ENCODE measurements at regions not wholly inside any gene's neighbourhood (a gene's known extent, or its start where the extent isn't known, plus 50 kb on each side); places are given as distances from the start of the nearest gene placed in this dataset.

DNA sequence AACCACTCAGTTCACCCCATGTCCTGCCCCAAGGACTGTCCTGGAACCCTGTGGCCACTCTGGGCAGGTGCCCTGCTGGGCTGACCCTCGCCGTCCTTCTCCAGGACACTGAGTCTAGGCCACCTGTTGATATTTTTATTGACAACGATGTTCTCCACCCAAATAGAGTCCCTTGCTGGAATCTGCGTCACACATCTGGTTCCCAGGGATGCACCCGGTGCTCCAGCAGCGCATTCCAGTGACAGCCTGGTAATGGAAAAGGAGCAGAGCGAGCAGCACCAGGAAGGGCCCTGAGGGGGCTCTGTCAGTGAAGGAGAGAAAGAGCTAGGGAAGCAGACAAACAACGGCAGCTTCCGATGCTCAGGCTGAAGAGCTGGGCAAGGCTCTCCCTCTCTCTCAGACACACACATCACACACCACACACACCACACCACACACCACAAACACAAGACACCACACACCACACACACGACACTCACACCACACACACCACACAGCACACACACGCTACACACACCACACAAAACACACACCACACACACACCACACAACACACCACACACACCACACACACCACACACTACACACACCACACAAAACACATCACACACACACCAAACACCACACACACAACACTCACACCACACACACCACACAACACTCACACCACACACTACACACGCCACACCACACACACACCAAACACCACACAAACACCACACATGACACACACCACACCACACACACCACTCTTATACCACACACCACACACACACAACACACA lies 117.9 kb upstream of the THBS2 start:
- H3K4me1 ChIP-seq (ENCODE audit: control insufficient read depth, insufficient read depth, low read length), result no peaks in the 10 kb centered on the region
- TF ChIP-seq, protein P1, sequence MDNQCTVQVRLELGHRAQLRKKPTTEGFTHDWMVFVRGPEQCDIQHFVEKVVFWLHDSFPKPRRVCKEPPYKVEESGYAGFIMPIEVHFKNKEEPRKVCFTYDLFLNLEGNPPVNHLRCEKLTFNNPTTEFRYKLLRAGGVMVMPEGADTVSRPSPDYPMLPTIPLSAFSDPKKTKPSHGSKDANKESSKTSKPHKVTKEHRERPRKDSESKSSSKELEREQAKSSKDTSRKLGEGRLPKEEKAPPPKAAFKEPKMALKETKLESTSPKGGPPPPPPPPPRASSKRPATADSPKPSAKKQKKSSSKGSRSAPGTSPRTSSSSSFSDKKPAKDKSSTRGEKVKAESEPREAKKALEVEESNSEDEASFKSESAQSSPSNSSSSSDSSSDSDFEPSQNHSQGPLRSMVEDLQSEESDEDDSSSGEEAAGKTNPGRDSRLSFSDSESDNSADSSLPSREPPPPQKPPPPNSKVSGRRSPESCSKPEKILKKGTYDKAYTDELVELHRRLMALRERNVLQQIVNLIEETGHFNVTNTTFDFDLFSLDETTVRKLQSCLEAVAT (IDR thresholded peaks at IDR 0.05), result no peak
- 0 out of 2 replicates have a peak, but pooled peaks have one; percentile 14 for TF ChIP-seq IRF4 (IDR thresholded peaks at IDR 0.05; ENCODE audit: low read depth, low read length)
- no peak for TF ChIP-seq CREM (IDR thresholded peaks at IDR 0.05; ENCODE audit: low read depth)
- no peak for TF ChIP-seq KLF5 (IDR thresholded peaks at IDR 0.05; ENCODE audit: partially characterized antibody)
- no peak for TF ChIP-seq NFYB (IDR thresholded peaks at IDR 0.05; ENCODE audit: insufficient read depth, low read depth, low read length)
- TF ChIP-seq IKZF2 (IDR thresholded peaks at IDR 0.05), result no peak
- H3K9ac ChIP-seq (ENCODE audit: control insufficient read depth, insufficient read depth, low read length), result no peak overlapping the region
- ATAC-seq (peak; percentile 15; the same call in 1 of the 3 replicates), FAIRE-seq (peak; percentile 62), DNase-seq (ENCODE audit: low read depth, low spot score) (no peak)
- POLR2A ChIA-PET, result no interaction called here
- SMC1A ChIA-PET (ENCODE audit: uncharacterized antibody, unreplicated experiment), result no interaction called here
- H3K4me2 ChIP-seq (ENCODE audit: control insufficient read depth, insufficient read depth), result no peak overlapping the region
- H3K27me3 ChIP-seq (replicated peaks in 1 of 2; ENCODE audit: control insufficient read depth in 2 of 2, insufficient read depth in 2 of 2, low read length in 1 of 2), result no peaks in the 10 kb centered on the region
- H3K4me3 ChIP-seq, result no peak overlapping the region
- H3K9me3 ChIP-seq (replicated peaks; ENCODE audit: control insufficient read depth, insufficient read depth, low read length), result no peaks in the 10 kb centered on the region; the same call in 2 of the 3 replicates
- in situ Hi-C loops (cut with MboI), result no loop called here
- CTCF ChIA-PET, result no interaction called here
- no peak overlapping the region for H2AFZ ChIP-seq (ENCODE audit: control insufficient read depth, low read depth, low read length)
- intact Hi-C loops (cut with micrococcal nuclease; ENCODE audit: unreplicated experiment), result no loop called here
- BruUV-seq (replicated peaks), result no TSS peak
- H4K20me1 ChIP-seq (ENCODE audit: control insufficient read depth, insufficient read depth), result no peaks in the 10 kb centered on the region
- RAD21 ChIA-PET (ENCODE audit: unreplicated experiment), result no interaction called here
- no peaks in the 10 kb centered on the region for H3K79me2 ChIP-seq (ENCODE audit: control insufficient read depth, insufficient read depth, low read length)
- H3K27ac ChIP-seq (ENCODE audit: control insufficient read depth, insufficient read depth), result no peak overlapping the region
- 86% methylated on average over 12 of the region's 12 CpGs for WGBS (ENCODE audit: insufficient coverage, insufficient replicate concordance, low lambda C conversion rate, missing lambda C conversion rate)
- H3K36me3 ChIP-seq (ENCODE audit: control insufficient read depth in 2 of 2, insufficient read depth in 2 of 2, low read length in 1 of 2), result no peaks in the 10 kb centered on the region
